Ovary (tissue), 7 donors: ENCODE measurements at regions not wholly inside any gene's neighbourhood (a gene's known extent, or its start where the extent isn't known, plus 50 kb on each side); places are given as distances from the start of the nearest gene placed in this dataset.

Experiments used
- DNase-seq, 5 donors: peaks; one replicate each; pipeline ENCODE4 v3.0.0-alpha.2; 2019 to 2020
- H3K27ac ChIP-seq, 2 donors: fragments of 200-600 bp; one replicate each; pipeline versions ENCODE4 v1.5.1 to v1.8.0; 2019 to 2022
- H3K27me3 ChIP-seq: fragments of 200-600 bp; one replicate; pipeline ENCODE4 v1.8.0; 2022
- H3K36me3 ChIP-seq: fragments of 200-600 bp; sonication (generic); one replicate; pipeline ENCODE4 v1.5.1; 2019
- H3K4me1 ChIP-seq: one replicate; pipeline ENCODE4 v1.8.1; 2013; ENCODE audit warnings: mild to moderate bottlenecking, moderate library complexity; ENCODE audit not compliant: insufficient read depth
- H3K4me3 ChIP-seq: fragments of 200-600 bp; sonication (generic); one replicate; pipeline ENCODE4 v1.5.1; 2017
- H3K9me3 ChIP-seq, 2 donors: fragments of 200-600 bp in 1 of 2; sonication (generic) in 1 of 2; one replicate each; pipeline versions ENCODE4 v1.5.1 to v1.8.1; 2013 to 2019; ENCODE audit warnings: mild to moderate bottlenecking in 1 of 2, moderate library complexity in 1 of 2
- CTCF ChIP-seq, 3 donors: fragments of 450-650 bp in 2 of 3; fragments of 200-600 bp in 1 of 3; IDR thresholded peaks; one replicate each; pipeline versions ENCODE4 v1.5.1 to v1.8.0; 2016 to 2022; ENCODE audit warnings: antibody characterized with exemption in 3 of 3, mild to moderate bottlenecking in 1 of 3
- EP300 ChIP-seq: sonication (generic); formaldehyde crosslinking; IDR thresholded peaks from one replicate; pipeline ENCODE4 v1.6.1; 2017; ENCODE audit warnings: antibody characterized with exemption
- POLR2A ChIP-seq: fragments of 450-650 bp; IDR thresholded peaks from one replicate; pipeline ENCODE4 v1.6.1; 2017; ENCODE audit warnings: antibody characterized with exemption, mild to moderate bottlenecking, moderate library complexity
- WGBS, 3 donors: extraction: QIAGEN DNeasy Blood & Tissue Kit in 1 of 3; methylation state at CpG; one replicate each; pipeline versions ENCODE4 v1.1.5 to v1.1.7; 2013 to 2017; 5-methylcytosine and 5-hydroxymethylcytosine counted together
- intact Hi-C, 4 donors: fragments of 100-400 bp; cut with DNase I; formaldehyde crosslinking; loops; one replicate each; pipeline versions ENCODE4 v1.11.0 to v1.15.1; 2022 to 2023
- donor health status: DM: no; HTN: no; CAD: no; lungs with moderate emphysema.
- donor health status: DM: no; HTN: no; CAD: no.
- donor health status: Bipolar disorder and iron deficiency.
- donor health status: DM: no; HTN: no; CAD: no.
- donor health status: DM: yes; HTN: yes; CAD: no.

- no peak for DNase-seq
- TF ChIP-seq CTCF (IDR thresholded peaks at IDR 0.05) (no peak), POLR2A (no peak), EP300 (no peak)
Observed at GRCh38 chr7:125481323-125481722, 551.7 kb upstream of the POT1 start.

GRCh38 chr7:125480762-125481161, 551.1 kb upstream of the POT1 start:
- DNase-seq = no peak
- no peak overlapping the region for H3K27ac ChIP-seq
- H3K4me3 ChIP-seq = no peak overlapping the region
- intact Hi-C loops = no loop called here
- 89 to 93% (median 90%) methylated on average over 10 of the region's 10 CpGs for whole genome bisulfite sequencing, 3 donors
- H3K9me3 ChIP-seq = no peaks in the 10 kb centered on the region
- no peak for TF ChIP-seq EP300
- TF ChIP-seq CTCF (IDR thresholded peaks at IDR 0.05) = no peak
- no peak for TF ChIP-seq POLR2A
- no peaks in the 10 kb centered on the region for H3K4me1 ChIP-seq
- H3K36me3 ChIP-seq = no peaks in the 10 kb centered on the region
- H3K27me3 ChIP-seq = no peaks in the 10 kb centered on the region

More at GRCh38 chr7:125481323-125481722, 551.7 kb upstream of the POT1 start:
- no peak overlapping the region for H3K27ac ChIP-seq
- H3K36me3 ChIP-seq = no peaks in the 10 kb centered on the region
- 86 to 89% (median 87%) methylated on average over 7 of the region's 7 CpGs for WGBS, 3 donors
- no peaks in the 10 kb centered on the region for H3K27me3 ChIP-seq
- H3K4me3 ChIP-seq = no peak overlapping the region
- no peaks in the 10 kb centered on the region for H3K4me1 ChIP-seq
- H3K9me3 ChIP-seq = no peaks in the 10 kb centered on the region
- intact Hi-C loops = no loop called here

GRCh38 chr7:125468855-125469174, 539.2 kb upstream of the POT1 start:
- H3K27ac ChIP-seq = no peak overlapping the region
- H3K4me1 ChIP-seq = no peaks in the 10 kb centered on the region
- no peaks in the 10 kb centered on the region for H3K36me3 ChIP-seq
- WGBS, 3 donors = 91 to 95% (median 93%) methylated on average over 16 of the region's 16 CpGs
- TF ChIP-seq CTCF (IDR thresholded peaks at IDR 0.05) (no peak), POLR2A (no peak), EP300 (no peak)
- H3K9me3 ChIP-seq = no peaks in the 10 kb centered on the region
- DNase-seq = no peak
- intact Hi-C loops = no loop called here
- no peak overlapping the region for H3K4me3 ChIP-seq
- H3K27me3 ChIP-seq = no peaks in the 10 kb centered on the region

- 78 to 86% (median 82%) methylated on average over 17 of the region's 17 CpGs for WGBS, 3 donors
- TF ChIP-seq POLR2A (no peak), CTCF (IDR thresholded peaks at IDR 0.05) (no peak), EP300 (no peak)
- Histone ChIP-seq H3K9me3 (no peaks in the 10 kb centered on the region), H3K4me3 (no peak overlapping the region), H3K27me3 (peaks cover 3% of the 10 kb centered on the region), H3K4me1 (no peaks in the 10 kb centered on the region), H3K27ac (no peak overlapping the region), H3K36me3 (no peaks in the 10 kb centered on the region)
- peak in 1 of 5 donors; percentile 5 for DNase-seq
- intact Hi-C loops = no loop called here
Observed at GRCh38 chr7:125467996-125468854, 538.6 kb upstream of the POT1 start.
